ENCODE measurements at regions not wholly inside any gene's neighbourhood (a gene's known extent, or its start where the extent isn't known, plus 50 kb on each side); places are given as distances from the start of the nearest gene placed in this dataset.

DNA sequence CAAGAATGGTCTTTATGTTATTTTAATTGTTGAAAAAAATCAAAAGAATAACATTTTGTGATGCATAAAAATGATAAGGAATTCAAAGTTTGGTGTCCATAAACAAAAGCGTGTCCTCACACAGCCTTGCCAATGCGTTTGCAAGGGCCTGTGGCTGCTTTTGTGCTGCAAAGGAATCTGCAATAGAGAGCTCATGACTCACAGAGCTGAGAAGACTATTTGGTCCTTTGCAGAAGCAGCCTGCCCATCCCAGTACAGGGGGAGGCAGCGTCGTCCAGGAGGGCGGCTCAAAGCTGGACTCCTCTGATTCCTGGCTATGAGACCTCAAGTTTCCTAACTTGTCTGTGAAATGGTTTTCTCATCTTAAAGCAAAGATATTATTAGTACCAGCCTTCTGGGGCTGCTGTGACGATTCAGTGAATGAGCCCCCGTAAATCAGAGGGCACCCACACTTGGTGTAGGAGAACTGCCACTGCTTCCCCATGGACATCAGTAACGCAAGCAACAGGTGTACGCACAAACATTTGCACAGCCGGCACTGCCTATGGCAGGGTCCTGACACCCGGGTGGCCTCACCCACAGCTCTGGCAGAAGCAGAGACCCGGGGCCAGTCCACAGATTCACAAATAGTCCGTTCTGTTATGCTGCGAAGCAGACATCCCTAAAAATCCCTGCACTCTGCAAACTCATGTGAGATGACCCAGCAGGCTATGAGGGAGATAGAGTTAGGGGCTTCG, 70.6 kb upstream of the ASAP2 start:
- Histone ChIP-seq H3K9ac (ENCODE audit: insufficient read length, low read depth) (no peak overlapping the region), H3K4me3 (ENCODE audit: insufficient read length, low read depth) (no peak overlapping the region), H3K36me3 (ENCODE audit: insufficient read depth, insufficient read length, low read length) (no peaks in the 10 kb centered on the region), H3K4me1 (ENCODE audit: insufficient read depth, insufficient read length) (peaks cover 4% of the 10 kb centered on the region), H3K9me3 (ENCODE audit: insufficient read depth, low read length) (peaks cover 5% of the 10 kb centered on the region; the same call in 1 of the 2 replicates), H3K27me3 (ENCODE audit: insufficient read depth, insufficient read length) (no peaks in the 10 kb centered on the region)
- TF ChIP-seq YY1 (IDR thresholded peaks at IDR 0.05; ENCODE audit: insufficient read depth, insufficient read length) (no peak), ZNF274 (IDR thresholded peaks at IDR 0.05; ENCODE audit: low read depth, low read length) (no peak)
- DNase-seq (ENCODE audit: low read depth, low spot score): peak; percentile 48

DNA sequence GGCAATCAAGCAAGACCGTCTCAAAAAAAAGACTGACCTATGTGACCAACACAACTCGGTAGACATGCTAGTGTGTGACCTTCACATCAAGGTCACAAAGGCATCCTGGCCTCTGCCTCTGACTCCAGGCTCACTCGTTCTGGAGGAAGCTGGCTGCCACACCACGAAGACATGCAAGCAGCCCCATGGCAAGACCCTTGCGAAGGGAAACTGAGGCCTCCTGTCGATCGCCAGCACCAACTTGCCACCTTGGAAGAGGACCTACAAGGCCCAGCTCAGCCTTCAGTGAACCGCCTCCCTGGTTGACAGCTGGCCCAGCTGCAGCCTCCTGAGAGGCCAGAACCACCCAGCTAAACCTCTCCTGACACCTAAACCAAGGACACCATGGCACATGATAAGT, 79.3 kb upstream of the ASAP2 start:
- Histone ChIP-seq H3K4me3 (ENCODE audit: insufficient read length, low read depth) (no peak overlapping the region), H3K9ac (ENCODE audit: insufficient read length, low read depth) (no peak overlapping the region), H3K27me3 (ENCODE audit: insufficient read depth, insufficient read length) (no peaks in the 10 kb centered on the region), H3K4me1 (ENCODE audit: insufficient read depth, insufficient read length) (no peaks in the 10 kb centered on the region), H3K36me3 (ENCODE audit: insufficient read depth, insufficient read length, low read length) (no peaks in the 10 kb centered on the region), H3K9me3 (ENCODE audit: insufficient read depth, low read length) (no peaks in the 10 kb centered on the region)
- TF ChIP-seq ZNF274 (IDR thresholded peaks at IDR 0.05; ENCODE audit: low read depth, low read length): no peak
- no peak for DNase-seq (ENCODE audit: low read depth, low spot score)

DNA sequence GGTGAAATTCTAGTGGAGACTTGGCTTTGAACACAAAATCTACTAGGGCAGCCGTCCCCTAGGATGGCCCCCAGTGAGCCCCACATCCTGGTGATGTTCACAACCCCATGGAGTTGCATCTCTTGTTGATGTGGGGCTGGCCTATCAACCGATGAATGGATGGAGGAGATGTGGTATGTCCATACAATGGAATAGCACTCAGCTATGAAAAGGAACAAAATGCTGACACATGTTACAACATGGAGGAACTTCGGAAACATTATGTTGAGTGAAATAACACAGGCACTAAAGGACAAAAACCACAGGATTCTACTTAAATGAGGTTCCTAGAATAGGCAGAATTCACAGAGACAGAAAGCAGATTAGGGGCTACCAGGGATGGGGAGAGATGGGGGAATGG, 80.1 kb upstream of the ASAP2 start:
- no peaks in the 10 kb centered on the region for H3K27me3 ChIP-seq (ENCODE audit: insufficient read depth, insufficient read length)
- no peaks in the 10 kb centered on the region for H3K36me3 ChIP-seq (ENCODE audit: insufficient read depth, insufficient read length, low read length)
- no peaks in the 10 kb centered on the region for H3K4me1 ChIP-seq (ENCODE audit: insufficient read depth, insufficient read length)
- TF ChIP-seq ZNF274 (IDR thresholded peaks at IDR 0.05; ENCODE audit: low read depth, low read length): no peak
- TF ChIP-seq SUZ12 (IDR thresholded peaks at IDR 0.05; ENCODE audit: extremely low read depth, insufficient read depth, insufficient read length): no peak
- no peak for TF ChIP-seq YY1 (IDR thresholded peaks at IDR 0.05; ENCODE audit: insufficient read depth, insufficient read length)
- no peaks in the 10 kb centered on the region for H3K9me3 ChIP-seq (ENCODE audit: insufficient read depth, low read length)
- H3K9ac ChIP-seq (ENCODE audit: insufficient read length, low read depth): no peak overlapping the region
- DNase-seq (ENCODE audit: low read depth, low spot score): no peak
- H3K4me3 ChIP-seq (ENCODE audit: insufficient read length, low read depth): no peak overlapping the region

DNA sequence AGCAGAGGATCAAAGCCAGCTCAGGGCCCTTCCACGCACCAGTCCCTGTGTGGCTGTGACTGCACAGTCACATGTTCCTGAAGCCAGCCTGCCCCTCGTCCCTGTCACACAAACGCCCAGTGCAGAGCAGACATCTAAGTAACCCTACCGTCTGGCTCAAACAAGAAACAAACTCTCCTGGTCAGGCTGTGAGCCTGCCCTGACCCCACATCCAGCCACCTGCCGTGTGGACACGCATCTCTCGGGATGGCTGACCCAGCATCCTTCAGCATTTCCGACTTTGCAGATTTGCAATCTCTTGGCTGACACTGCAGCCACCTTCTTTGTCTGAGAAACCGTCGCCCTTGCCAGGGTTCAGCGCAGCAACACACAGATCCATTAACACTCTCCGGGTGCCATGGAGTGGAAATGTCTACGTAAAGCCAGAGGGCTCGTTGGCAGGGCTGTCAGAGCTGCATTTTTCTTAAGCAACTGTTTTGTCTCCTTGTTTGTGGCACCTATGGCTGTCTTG, 82.3 kb upstream of the ASAP2 start:
- H3K27me3 ChIP-seq (ENCODE audit: insufficient read depth, insufficient read length): no peaks in the 10 kb centered on the region
- no peaks in the 10 kb centered on the region for H3K36me3 ChIP-seq (ENCODE audit: insufficient read depth, insufficient read length, low read length)
- H3K4me1 ChIP-seq (ENCODE audit: insufficient read depth, insufficient read length): no peaks in the 10 kb centered on the region
- H3K9me3 ChIP-seq (ENCODE audit: insufficient read depth, low read length): no peaks in the 10 kb centered on the region
- no peak overlapping the region for H3K9ac ChIP-seq (ENCODE audit: insufficient read length, low read depth)
- TF ChIP-seq YY1 (IDR thresholded peaks at IDR 0.05; ENCODE audit: insufficient read depth, insufficient read length) (no peak), ZNF274 (IDR thresholded peaks at IDR 0.05; ENCODE audit: low read depth, low read length) (no peak), SUZ12 (IDR thresholded peaks at IDR 0.05; ENCODE audit: extremely low read depth, insufficient read depth, insufficient read length) (no peak)
- DNase-seq (ENCODE audit: low read depth, low spot score): no peak
- no peak overlapping the region for H3K4me3 ChIP-seq (ENCODE audit: insufficient read length, low read depth)

DNA sequence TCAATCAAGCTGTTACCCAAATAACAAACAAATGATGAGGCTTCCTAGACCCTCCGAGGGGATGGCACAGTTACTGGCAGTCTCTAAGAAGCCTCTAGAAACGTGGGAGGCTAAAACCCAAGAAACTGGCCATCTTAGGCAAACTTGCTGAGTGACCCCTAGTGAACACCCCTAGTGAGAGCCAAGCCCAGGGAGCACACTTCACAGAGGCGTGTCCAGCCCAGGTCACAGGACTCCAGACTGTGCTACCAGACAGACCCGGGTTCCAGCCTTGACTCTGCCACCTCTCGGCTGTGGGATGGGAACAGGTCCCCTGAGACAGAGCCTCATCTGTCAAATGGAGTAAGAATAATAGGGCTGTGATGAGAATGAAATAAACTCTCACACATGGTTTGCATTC, 83.5 kb upstream of the ASAP2 start:
- Histone ChIP-seq H3K36me3 (ENCODE audit: insufficient read depth, insufficient read length, low read length) (no peaks in the 10 kb centered on the region), H3K4me3 (ENCODE audit: insufficient read length, low read depth) (no peak overlapping the region), H3K27me3 (ENCODE audit: insufficient read depth, insufficient read length) (no peaks in the 10 kb centered on the region), H3K9ac (ENCODE audit: insufficient read length, low read depth) (no peak overlapping the region), H3K9me3 (ENCODE audit: insufficient read depth, low read length) (no peaks in the 10 kb centered on the region), H3K4me1 (ENCODE audit: insufficient read depth, insufficient read length) (no peaks in the 10 kb centered on the region)
- TF ChIP-seq SUZ12 (IDR thresholded peaks at IDR 0.05; ENCODE audit: extremely low read depth, insufficient read depth, insufficient read length) (no peak), YY1 (IDR thresholded peaks at IDR 0.05; ENCODE audit: insufficient read depth, insufficient read length) (no peak), ZNF274 (IDR thresholded peaks at IDR 0.05; ENCODE audit: low read depth, low read length) (no peak)
- no peak for DNase-seq (ENCODE audit: low read depth, low spot score)

DNA sequence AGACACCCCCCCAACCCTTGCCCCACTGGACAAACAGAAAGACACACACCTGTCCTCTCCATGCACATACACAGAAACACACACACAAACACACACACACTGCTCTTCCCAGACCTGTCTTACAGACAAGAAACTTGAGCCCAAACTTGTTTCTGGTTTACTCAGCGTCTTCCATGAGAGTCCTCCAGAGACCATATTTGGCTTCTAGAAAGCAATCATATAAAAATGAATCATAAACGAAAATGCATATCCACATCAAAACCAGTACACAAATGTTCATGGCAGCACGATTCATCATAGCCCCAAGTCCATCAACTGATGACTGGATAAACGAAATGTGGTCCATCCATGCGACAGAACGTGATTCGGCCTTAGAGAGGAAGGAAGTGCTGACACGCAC, 84.2 kb upstream of the ASAP2 start:
- Histone ChIP-seq H3K9me3 (ENCODE audit: insufficient read depth, low read length) (no peaks in the 10 kb centered on the region), H3K4me3 (ENCODE audit: insufficient read length, low read depth) (no peak overlapping the region), H3K36me3 (ENCODE audit: insufficient read depth, insufficient read length, low read length) (no peaks in the 10 kb centered on the region), H3K27me3 (ENCODE audit: insufficient read depth, insufficient read length) (no peaks in the 10 kb centered on the region), H3K9ac (ENCODE audit: insufficient read length, low read depth) (no peak overlapping the region), H3K4me1 (ENCODE audit: insufficient read depth, insufficient read length) (no peaks in the 10 kb centered on the region)
- TF ChIP-seq SUZ12 (IDR thresholded peaks at IDR 0.05; ENCODE audit: extremely low read depth, insufficient read depth, insufficient read length) (no peak), ZNF274 (IDR thresholded peaks at IDR 0.05; ENCODE audit: low read depth, low read length) (no peak), YY1 (IDR thresholded peaks at IDR 0.05; ENCODE audit: insufficient read depth, insufficient read length) (no peak)
- no peak for DNase-seq (ENCODE audit: low read depth, low spot score)

DNA sequence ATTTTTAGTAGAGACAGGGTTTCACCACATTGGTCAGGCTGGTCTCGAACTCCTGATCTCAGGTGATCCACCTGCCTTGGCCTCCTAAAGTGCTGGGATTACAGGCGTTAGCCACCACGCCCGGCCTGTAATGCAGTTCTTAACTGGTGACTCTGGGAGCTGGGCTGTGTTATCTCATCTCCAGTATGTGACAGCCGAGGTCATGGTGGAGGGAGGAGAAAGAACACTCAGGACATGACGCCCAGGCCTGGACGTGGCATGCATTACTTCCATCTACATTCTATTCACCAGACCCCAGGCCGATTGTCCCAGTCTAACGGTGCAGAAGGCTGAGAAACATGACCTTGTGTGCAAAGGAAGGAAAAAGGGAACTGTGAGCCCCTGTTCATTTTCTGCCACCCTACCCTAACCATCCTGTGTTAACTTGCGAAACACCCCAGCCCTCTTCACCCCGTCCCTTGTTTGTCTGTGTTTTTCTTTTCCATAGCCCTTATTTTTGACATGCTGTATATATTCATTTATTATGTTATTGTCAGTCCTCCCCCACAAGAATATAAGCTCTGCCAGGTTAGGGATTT, 88.1 kb upstream of the ASAP2 start:
- no peak overlapping the region for H3K4me3 ChIP-seq (ENCODE audit: insufficient read length, low read depth)
- H3K9ac ChIP-seq (ENCODE audit: insufficient read length, low read depth): no peak overlapping the region
- no peak for TF ChIP-seq SUZ12 (IDR thresholded peaks at IDR 0.05; ENCODE audit: extremely low read depth, insufficient read depth, insufficient read length)
- no peak for TF ChIP-seq ZNF274 (IDR thresholded peaks at IDR 0.05; ENCODE audit: low read depth, low read length)
- TF ChIP-seq YY1 (IDR thresholded peaks at IDR 0.05; ENCODE audit: insufficient read depth, insufficient read length): no peak
- no peaks in the 10 kb centered on the region for H3K4me1 ChIP-seq (ENCODE audit: insufficient read depth, insufficient read length)
- no peaks in the 10 kb centered on the region for H3K27me3 ChIP-seq (ENCODE audit: insufficient read depth, insufficient read length)
- no peaks in the 10 kb centered on the region for H3K9me3 ChIP-seq (ENCODE audit: insufficient read depth, low read length)
- H3K36me3 ChIP-seq (ENCODE audit: insufficient read depth, insufficient read length, low read length): no peaks in the 10 kb centered on the region
- DNase-seq (ENCODE audit: low read depth, low spot score): no peak
